ENCODE measurements at regions not wholly inside any gene's neighbourhood (a gene's known extent, or its start where the extent isn't known, plus 50 kb on each side); places are given as distances from the start of the nearest gene placed in this dataset.

- no peak for DNase-seq (ENCODE audit: low read depth)
Observed at GRCh38 chr6:91632308-91632707, 1045.4 kb upstream of the MAP3K7 start.

GRCh38 chr6:91631227-91631626 is 1044.4 kb upstream of the MAP3K7 start:
- TF ChIP-seq CTCF (IDR thresholded peaks at IDR 0.05; ENCODE audit: low read depth, low read length, missing control alignments), result no peak
- H3K4me3 ChIP-seq (ENCODE audit: low read depth, low read length), result no peak overlapping the region
- DNase-seq (ENCODE audit: low read depth), result no peak

More at GRCh38 chr6:91632308-91632707, 1045.4 kb upstream of the MAP3K7 start:
- TF ChIP-seq CTCF (IDR thresholded peaks at IDR 0.05; ENCODE audit: low read depth, low read length, missing control alignments), result no peak
- H3K4me3 ChIP-seq (ENCODE audit: low read depth, low read length), result no peak overlapping the region

GRCh38 chr6:91626911-91627310 is 1040.0 kb upstream of the MAP3K7 start:
- DNase-seq (ENCODE audit: low read depth), result no peak
- no peak overlapping the region for H3K4me3 ChIP-seq (ENCODE audit: low read depth, low read length)
- TF ChIP-seq CTCF (IDR thresholded peaks at IDR 0.05; ENCODE audit: low read depth, low read length, missing control alignments), result no peak

- TF ChIP-seq CTCF (IDR thresholded peaks at IDR 0.05; ENCODE audit: low read depth, low read length, missing control alignments), result no peak
- no peak for DNase-seq (ENCODE audit: low read depth)
Observed at GRCh38 chr6:91613481-91613880, 1026.6 kb upstream of the MAP3K7 start.

GRCh38 chr6:91611190-91611589 is 1024.3 kb upstream of the MAP3K7 start:
- TF ChIP-seq CTCF (IDR thresholded peaks at IDR 0.05; ENCODE audit: low read depth, low read length, missing control alignments), result no peak
- H3K4me3 ChIP-seq (ENCODE audit: low read depth, low read length), result no peak overlapping the region
- DNase-seq (ENCODE audit: low read depth), result no peak

More at GRCh38 chr6:91613481-91613880, 1026.6 kb upstream of the MAP3K7 start:
- H3K4me3 ChIP-seq (ENCODE audit: low read depth, low read length), result no peak overlapping the region

GRCh38 chr6:91608428-91608827 is 1021.6 kb upstream of the MAP3K7 start:
- TF ChIP-seq CTCF (IDR thresholded peaks at IDR 0.05; ENCODE audit: low read depth, low read length, missing control alignments), result no peak
- no peak overlapping the region for H3K4me3 ChIP-seq (ENCODE audit: low read depth, low read length)
- DNase-seq (ENCODE audit: low read depth), result no peak

GRCh38 chr6:91606148-91606901 is 1019.5 kb upstream of the MAP3K7 start:
- H3K4me3 ChIP-seq (ENCODE audit: low read depth, low read length), result no peak overlapping the region
- DNase-seq (ENCODE audit: low read depth), result no peak
- TF ChIP-seq CTCF (IDR thresholded peaks at IDR 0.05; ENCODE audit: low read depth, low read length, missing control alignments), result no peak
